ENCODE measurements at regions not wholly inside any gene's neighbourhood (a gene's known extent, or its start where the extent isn't known, plus 50 kb on each side); places are given as distances from the start of the nearest gene placed in this dataset.

- DNase-seq (ENCODE audit: low read depth) = no peak
- TF ChIP-seq CTCF (IDR thresholded peaks at IDR 0.05; ENCODE audit: control insufficient read depth, extremely low read depth, insufficient read depth) = no peak
- no peak overlapping the region for H3K4me3 ChIP-seq (ENCODE audit: low read depth, low read length)
Observed at GRCh38 chr3:182259579-182259978, 533.7 kb upstream of the ATP11B start.

GRCh38 chr3:182261041-182261440 is 532.3 kb upstream of the ATP11B start:
- no peak for DNase-seq (ENCODE audit: low read depth)
- no peak for TF ChIP-seq CTCF (IDR thresholded peaks at IDR 0.05; ENCODE audit: control insufficient read depth, extremely low read depth, insufficient read depth)

GRCh38 chr3:182268711-182269110 is 524.6 kb upstream of the ATP11B start:
- no peak for TF ChIP-seq CTCF (IDR thresholded peaks at IDR 0.05; ENCODE audit: control insufficient read depth, extremely low read depth, insufficient read depth)
- H3K4me3 ChIP-seq (ENCODE audit: low read depth, low read length) = no peak overlapping the region
- no peak for DNase-seq (ENCODE audit: low read depth)

More at GRCh38 chr3:182261041-182261440, 532.3 kb upstream of the ATP11B start:
- H3K4me3 ChIP-seq (ENCODE audit: low read depth, low read length) = no peak overlapping the region

- DNase-seq (ENCODE audit: low read depth) = no peak
- H3K4me3 ChIP-seq (ENCODE audit: low read depth, low read length) = no peak overlapping the region
- TF ChIP-seq CTCF (IDR thresholded peaks at IDR 0.05; ENCODE audit: control insufficient read depth, extremely low read depth, insufficient read depth) = no peak
Observed at GRCh38 chr3:182276512-182276911, 516.8 kb upstream of the ATP11B start.

GRCh38 chr3:182284793-182285192 is 508.5 kb upstream of the ATP11B start:
- DNase-seq (ENCODE audit: low read depth) = peak; percentile 96
- peak overlapping the region; percentile 27 for H3K4me3 ChIP-seq (ENCODE audit: low read depth, low read length)
- no peak for TF ChIP-seq CTCF (IDR thresholded peaks at IDR 0.05; ENCODE audit: control insufficient read depth, extremely low read depth, insufficient read depth)

GRCh38 chr3:182292591-182292990 is 500.7 kb upstream of the ATP11B start:
- DNase-seq (ENCODE audit: low read depth) = no peak
- no peak overlapping the region for H3K4me3 ChIP-seq (ENCODE audit: low read depth, low read length)
- no peak for TF ChIP-seq CTCF (IDR thresholded peaks at IDR 0.05; ENCODE audit: control insufficient read depth, extremely low read depth, insufficient read depth)

GRCh38 chr3:182294256-182294655 is 499.0 kb upstream of the ATP11B start:
- no peak for TF ChIP-seq CTCF (IDR thresholded peaks at IDR 0.05; ENCODE audit: control insufficient read depth, extremely low read depth, insufficient read depth)
- no peak for DNase-seq (ENCODE audit: low read depth)
- H3K4me3 ChIP-seq (ENCODE audit: low read depth, low read length) = no peak overlapping the region

Data from LNCaP clone FGC (cell line).